ENCODE measurements at regions not wholly inside any gene's neighbourhood (a gene's known extent, or its start where the extent isn't known, plus 50 kb on each side); places are given as distances from the start of the nearest gene placed in this dataset.
"Not testable (repeated sequence)": the region's sequence is repeated elsewhere in the genome, so short reads cannot be mapped to it uniquely, and the experiment has no call there.

DNA sequence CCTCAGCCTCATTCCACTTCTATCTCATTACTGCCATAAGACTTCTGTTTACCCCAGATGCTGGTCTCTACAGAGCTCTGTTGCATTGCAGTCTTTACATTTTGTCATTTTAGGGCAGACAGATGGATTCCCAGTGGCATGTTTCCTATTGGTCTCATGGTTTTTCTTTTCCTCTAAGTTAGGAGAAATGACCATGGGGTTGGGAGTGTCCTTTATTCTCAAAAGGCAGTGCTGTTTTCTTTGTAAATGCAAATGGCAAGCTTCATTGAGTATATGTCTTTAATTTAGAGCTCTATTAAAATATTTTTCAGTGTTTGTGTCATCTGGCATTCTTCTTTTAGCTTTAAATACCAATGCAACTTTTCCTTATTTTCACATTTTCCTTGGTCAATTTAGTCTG lies 57.0 kb downstream of the MSTN start:
- no peak for DNase-seq

DNA sequence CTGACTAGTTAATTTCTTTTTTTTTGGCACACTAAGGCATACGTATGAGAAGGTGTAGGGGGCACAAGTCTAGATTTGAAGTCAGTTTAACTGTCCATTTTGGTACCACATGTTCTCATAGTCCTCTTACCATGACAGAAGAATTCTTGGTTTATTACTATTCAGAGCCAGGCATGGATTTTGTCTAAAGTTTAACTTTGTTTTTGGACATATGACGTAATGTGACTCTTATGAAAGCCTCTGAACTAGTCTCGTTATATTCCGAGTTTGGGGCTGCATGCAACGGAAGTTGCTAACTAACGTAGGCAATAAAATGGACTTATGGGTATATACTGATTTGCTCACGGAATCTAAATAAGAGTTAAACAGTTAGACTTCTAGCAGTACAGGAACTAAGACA lies 62.9 kb downstream of the MSTN start:
- no peak for DNase-seq

DNA sequence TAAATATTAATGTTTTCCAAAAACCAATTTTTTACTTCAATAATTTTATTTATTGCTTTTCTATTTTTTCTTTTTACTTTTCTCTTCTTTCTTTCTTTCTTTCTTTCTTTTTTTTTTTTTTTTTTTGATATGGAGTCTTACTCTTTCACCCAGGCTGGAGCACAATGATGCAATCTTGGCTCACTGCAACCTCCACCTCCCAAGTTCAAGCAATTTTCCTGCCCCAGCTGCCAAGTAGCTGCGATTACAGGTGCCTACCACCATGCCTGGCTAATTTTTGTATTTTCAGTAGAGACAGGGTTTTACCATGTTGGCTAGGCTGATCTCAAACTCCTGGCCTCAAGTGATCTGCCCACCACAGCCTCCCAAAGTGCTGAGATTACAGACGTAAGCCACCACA lies 63.9 kb downstream of the MSTN start:
- not testable (repeated sequence) for DNase-seq

DNA sequence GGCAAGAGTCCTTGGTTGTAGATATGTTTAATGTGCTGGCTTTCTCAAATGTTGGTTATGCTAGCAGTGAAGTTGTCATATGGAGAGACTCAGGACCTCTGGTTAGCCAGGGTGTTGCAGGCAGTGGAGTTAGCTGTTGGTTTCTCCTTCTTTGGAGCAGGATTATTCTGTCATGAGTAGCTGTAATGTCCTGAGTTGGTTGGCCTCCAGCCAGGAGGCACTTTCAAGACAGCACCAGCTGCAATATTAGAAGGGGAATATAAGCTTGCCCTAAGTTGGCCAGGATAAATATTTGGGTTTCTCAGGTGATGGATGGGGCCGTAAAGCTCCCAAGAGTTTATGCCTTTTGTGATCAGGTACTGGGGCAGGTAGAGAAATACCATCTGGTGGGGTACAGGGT lies 65.5 kb downstream of the MSTN start:
- no peak for DNase-seq

DNA sequence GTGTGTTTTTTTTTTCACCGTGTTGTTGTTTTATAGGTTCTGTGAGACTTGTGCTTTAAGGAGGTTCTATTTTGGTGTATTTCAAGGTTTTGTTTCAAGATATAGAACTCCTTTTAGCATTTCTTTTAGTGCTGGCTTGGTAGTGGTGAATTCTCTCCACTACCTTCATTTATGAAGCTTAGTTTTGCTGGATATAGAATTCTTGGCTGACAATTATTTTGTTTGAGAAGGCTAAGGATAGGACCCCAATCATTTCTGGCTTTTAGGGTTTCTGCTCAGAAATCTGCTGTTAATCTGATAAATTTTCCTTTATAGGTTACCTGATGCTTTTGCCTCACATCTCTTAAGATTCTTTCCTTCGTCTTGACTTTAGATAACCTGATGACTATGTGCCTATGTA lies 66.8 kb downstream of the MSTN start:
- DNase-seq: no peak

DNA sequence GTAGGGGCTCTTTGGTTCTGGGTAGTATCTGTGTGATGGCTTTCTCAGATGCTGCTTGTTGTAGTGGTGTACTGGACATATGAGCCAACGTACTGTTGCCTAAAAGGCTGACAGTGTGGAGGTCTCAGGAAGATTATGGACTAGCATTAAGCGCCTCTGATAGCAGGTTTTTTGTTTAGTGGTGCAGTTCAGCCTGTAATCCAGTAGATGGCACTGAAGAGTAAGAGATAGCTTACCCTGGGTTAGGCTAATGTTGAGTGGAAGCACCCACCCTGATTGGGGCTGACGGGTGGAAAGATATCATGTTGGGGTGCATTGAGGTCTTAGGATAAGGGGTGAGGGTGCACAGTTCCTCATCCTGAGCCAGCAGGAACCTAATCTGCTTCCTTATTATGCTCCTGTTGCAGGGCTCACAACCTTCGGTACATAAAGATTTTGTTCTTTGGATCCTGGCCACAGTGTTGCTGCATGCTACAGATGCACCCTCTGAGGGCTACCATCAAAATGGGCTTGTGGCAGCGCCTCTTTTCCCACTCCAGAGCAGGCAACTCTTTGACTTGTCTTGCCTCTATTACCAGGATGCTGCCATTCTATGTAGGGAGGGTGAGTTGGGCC lies 79.6 kb downstream of the MSTN start:
- DNase-seq: no peak

DNA sequence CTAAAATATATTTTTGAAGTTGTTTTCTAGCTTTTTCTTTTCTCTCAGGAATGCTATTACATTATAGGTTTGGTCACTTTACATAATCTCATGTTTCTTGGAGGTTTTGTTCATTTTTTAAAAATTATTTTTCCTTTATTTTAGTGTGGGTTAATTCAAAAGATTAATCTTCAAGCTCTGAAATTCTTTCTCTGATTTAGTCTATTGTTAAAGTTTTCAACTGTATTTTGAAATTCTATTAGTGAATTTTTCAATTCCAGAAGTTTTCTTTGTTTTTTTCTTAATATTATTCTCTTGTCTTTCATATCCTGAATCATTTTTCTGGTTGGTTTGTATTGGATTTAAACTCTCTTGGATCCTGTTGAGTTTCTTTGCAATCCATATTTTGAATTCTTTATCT lies 80.4 kb downstream of the MSTN start:
- DNase-seq: no peak

DNA sequence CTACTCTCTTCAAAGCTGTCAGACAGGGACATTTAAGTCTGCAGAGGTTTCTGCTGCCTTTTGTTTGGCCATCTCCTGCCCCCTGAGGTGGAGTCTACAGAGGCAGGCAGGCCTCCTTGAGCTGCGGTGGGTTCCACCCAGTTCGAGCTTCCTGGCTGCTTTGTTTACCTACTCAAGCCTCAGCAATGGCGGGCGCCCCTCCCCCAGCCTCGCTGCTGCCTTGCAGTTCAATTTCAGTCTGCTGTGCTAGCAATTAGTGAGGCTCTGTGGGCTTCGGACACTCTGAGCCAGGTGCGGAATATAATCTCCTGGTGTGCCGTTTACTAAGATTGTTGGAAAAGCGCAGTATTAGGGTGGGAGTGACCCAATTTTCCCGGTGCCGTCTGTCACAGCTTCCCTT lies 86.0 kb downstream of the MSTN start:
- not testable (repeated sequence) for DNase-seq

DNA sequence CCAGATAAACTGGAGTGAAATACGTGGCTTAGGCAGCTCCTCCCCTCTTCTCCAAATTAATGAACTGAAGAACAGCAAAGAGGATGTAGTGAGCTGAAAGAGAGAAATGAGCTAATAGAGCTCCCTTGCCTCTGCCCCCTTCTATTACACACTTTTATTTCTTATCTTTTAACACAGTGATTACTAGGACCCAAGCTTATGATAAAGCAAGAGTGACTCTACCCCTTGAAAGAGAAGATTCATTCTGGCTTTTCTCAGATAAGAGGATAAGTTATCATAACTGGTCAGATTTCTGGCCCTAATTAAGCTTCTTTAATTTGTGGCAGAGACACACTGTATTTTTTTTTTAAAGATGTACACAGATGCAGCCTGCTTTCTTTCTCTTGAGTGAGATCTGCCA lies 102.2 kb downstream of the MSTN start:
- no peak for DNase-seq

DNA sequence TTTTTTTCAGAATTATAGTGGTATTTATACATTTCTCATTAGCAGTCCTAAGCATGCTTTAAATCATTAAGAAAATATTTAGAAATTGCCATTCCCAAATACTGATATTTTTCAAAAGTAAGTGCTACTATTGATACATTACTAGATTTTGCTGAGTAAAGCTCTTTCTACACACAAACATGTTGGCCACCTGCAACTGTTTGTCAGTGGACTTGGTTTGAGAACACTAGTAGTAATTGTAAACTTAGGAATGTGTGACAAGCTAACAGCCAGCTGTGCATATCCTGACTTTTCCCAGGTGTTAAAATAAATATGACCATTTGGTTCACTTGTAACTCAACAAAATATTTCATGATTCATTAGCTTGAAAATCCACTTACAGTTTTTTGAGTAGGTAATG lies 103.1 kb downstream of the MSTN start:
- DNase-seq: no peak

DNA sequence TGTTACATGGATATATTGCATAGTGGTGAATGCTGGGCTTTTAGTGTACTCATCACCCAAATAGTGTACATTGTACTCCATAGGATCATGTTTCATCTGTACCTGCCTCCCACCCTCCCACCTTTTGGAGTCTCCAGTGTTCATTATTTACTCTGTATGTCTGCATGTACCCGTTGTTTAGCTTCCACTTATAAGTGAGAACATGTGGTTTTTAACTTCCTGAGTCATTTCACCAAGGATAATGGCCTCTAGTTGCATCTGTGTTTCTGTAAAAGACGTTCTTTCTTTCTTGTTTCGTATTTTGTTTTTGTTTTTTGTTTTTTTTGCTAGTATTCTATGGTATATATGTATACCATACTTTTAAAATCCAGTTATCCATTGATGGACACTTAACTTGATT lies 107.5 kb downstream of the MSTN start:
- DNase-seq: peak; percentile 97

DNA sequence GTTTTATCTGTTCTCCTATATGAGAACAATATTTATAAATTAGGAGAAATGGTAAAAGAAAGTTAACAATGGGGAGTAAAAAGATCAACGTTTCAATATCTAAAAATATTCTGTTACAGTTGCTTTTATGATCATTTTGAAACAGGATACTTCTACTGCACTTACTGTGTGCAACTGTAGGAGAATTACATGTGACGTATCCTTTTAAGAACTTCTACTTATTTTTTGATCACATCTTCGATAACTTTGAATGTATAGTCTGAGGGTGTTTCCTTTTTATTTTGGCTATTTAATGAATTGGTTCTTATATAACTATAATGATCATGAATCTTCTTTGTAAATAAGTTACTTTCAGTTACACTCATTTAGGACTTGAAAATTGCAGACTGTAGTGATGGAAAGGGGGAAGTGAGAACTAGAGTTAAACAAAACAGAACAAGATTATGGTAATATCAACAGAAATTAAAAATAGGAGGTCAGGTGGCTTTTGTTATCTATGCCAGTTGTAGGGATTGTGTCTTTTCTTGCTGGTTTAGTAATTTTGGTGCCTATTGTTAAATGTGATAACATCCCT lies 109.9 kb downstream of the MSTN start:
- DNase-seq: no peak

DNA sequence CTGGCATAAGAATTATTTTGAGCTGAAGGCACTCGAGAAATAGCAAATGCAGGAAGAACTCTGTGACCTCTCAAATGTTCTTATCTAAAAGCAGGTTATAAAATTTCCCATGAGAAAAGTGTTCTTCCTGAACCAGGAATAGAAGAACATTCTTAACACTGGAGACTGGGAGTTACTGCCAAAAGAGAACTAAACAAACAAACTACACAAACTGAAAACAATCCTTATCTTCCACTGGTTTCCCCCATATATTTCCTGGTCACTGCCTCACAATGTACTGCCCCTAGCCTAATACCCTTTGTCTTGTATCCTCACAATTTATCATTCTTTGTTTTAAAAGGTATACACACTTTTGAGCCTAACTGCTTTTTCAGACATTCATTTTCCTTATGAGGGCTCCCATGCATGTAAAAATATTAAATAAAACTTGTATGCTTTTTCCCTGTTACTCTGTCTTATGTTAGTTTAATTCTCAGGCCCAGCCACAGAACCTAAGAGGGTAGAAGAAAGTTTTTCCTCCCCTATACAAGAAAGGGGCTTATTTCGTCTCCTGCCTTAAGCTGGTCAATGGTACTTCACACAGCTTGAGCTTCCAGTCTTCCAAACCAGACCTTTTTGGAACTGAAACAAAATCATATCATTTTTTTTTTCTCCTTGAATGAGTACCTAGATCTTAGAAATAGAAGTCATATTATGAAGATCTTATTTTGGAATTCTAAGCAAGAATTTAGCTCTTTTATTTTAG lies 110.6 kb downstream of the MSTN start:
- no peak for DNase-seq

DNA sequence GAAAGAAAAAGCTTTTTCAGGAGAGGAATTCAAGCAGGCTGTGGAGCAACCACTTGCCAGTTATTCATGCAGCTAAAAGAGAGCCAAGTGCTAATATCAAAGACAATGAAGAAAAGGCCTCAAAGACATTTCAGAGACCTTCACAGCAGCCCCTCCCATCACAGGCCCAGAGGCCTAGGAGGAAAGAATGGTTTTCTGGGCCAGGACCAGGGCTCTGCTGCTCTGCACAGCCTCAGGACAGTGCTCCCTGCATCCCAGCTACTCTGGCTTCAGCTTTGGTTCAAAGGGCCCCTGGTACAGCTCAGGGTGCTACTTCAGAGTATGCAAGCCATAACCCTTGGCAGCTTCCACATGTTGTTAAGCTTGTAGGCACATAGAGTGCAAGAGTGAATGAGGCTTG lies 119.5 kb downstream of the MSTN start:
- DNase-seq: no peak

DNA sequence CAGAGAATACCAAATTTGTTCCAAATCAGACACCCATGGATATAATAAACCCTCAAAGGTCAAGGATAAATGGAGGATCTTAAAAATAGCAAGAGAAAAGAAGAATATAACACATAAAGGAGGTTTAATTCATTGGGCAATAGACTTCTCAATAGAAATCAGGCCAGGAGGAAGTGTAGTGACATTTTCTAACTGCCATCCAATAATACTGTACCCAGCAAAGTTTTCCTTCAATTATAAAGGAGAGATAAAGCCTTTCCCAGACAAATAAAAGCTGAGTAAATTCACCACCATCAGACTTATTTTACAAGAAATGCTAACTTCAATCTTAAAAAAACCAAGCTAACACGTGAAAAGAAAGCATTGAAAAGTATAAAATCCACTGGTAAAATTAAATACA lies 121.6 kb downstream of the MSTN start:
- no peak for DNase-seq

DNA sequence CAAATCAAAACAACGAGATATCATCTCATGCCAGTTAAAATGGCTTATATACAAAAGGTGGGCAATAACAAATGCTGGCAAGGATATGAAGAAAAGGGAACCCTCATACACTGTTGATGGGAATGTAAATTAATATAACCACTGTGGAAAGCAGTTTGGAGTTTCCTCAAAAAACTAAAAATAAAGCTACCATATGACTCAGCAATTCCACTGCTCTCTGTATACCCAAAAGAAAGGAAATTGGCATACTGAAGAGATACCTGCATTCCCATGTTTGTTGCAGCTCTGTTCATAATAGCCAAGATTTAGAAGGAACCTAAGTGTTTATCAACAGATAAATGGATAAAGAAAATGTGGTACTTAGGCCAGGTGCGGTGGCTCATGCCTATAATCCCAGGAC lies 124.8 kb downstream of the MSTN start:
- DNase-seq: no peak

DNA sequence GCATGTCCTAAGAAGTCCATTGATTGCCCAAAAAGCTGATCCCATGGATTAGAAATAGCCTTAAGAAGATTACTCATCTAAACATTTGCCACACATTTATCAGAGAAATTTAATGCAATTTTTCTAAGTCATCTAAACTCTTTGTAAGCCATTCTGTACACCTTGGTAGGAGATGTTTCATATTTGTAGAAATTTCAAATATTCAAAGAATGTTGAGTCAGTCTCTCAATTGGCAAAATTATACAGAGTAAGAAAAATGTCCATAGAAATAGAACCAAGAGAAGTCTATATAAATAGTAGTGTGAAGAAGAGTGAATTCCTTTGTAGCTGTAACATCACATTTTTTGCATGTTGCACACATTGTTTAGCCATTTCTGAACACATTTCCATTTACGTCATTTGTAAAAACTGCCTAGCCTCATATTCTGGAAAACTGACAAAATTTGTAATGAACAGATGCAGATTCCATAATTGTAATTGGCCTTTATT lies 128.6 kb downstream of the MSTN start:
- no peak for DNase-seq

DNA sequence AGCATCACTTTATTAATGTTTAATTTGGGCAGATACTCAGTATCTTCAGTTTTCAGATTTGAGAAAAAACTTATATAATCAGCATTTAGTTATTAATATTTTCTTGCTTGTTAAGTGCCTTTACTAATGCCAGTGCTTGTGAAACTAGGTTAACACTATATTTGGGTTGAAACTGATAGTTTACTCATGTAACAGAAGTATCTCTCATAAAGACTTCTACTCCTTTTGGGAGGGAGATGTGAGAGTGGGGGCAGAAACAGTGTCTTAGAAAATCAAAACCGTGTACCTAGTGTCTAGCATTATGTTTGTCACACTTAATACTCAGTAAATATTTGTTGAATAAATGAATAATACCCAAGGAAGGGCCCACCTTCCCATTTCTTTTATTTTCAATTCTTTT lies 129.5 kb downstream of the MSTN start:
- no peak for DNase-seq

DNA sequence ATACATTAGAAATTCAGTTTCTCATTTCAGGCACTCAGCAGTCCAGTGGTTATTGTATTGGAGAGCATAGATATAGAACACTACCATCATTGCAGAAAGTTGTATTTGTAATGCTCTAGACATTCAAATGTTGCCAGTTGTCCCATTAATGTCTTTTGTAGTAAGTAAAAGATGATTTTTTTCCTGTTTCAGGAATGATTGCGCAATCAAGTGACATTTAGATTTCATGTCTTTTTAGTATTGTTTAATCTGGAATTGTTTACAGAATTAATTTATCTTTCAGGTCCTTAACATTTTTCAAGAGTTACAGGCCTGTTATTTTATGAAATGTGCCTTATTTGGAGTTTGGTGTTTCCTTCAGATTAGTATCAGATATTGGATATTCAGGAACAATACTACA lies 134.7 kb downstream of the MSTN start:
- no peak for DNase-seq
